SK-N-SH treated with all-trans-retinoic acid at 6 μM for 48 hours (cell line): ENCODE measurements at regions not wholly inside any gene's neighbourhood (a gene's known extent, or its start where the extent isn't known, plus 50 kb on each side); places are given as distances from the start of the nearest gene placed in this dataset.

ENCODE experiments used
- ARNTL ChIP-seq: fragments of 450-650 bp; formaldehyde crosslinking; IDR thresholded peaks from 2 replicates; pipeline ENCODE4 v1.5.0; 2020; ENCODE audit warnings: low read depth, mild to moderate bottlenecking, moderate library complexity, borderline replicate concordance
- CSDC2 ChIP-seq: fragments of 250-450 bp; sonication (Bioruptor Pico); IDR thresholded peaks from 2 replicates; pipeline ENCODE4 v1.5.0; 2020; ENCODE audit warnings: mild to moderate bottlenecking, moderate library complexity
- OSR1 ChIP-seq: fragments of 250-450 bp; sonication (Bioruptor Pico); IDR thresholded peaks from 2 replicates; pipeline ENCODE4 v1.8.0; 2022; ENCODE audit warnings: moderate library complexity, mild to moderate bottlenecking, inconsistent platforms
- RARB ChIP-seq: fragments of 250-450 bp; sonication (Bioruptor Pico); IDR thresholded peaks from 2 replicates; pipeline ENCODE4 v1.8.0; 2021; ENCODE audit warnings: mild to moderate bottlenecking, moderate library complexity
- TOX ChIP-seq: fragments of 250-450 bp; sonication (Bioruptor Pico); IDR thresholded peaks from 2 replicates; pipeline ENCODE4 v1.8.0; 2021; ENCODE audit warnings: mild to moderate bottlenecking, moderate library complexity, borderline replicate concordance
- ZC3H10 ChIP-seq: fragments of 250-450 bp; sonication (Bioruptor Pico); IDR thresholded peaks from 2 replicates; pipeline ENCODE4 v1.5.1; 2021; ENCODE audit warnings: mild to moderate bottlenecking, moderate library complexity
- TF ChIP-seq, protein P1 (sequence below): fragments of 250-450 bp; sonication (Bioruptor Pico); IDR thresholded peaks from 2 replicates; pipeline ENCODE4 v1.5.1; 2020; ENCODE audit warnings: low read depth, mild to moderate bottlenecking, moderate library complexity
- TF ChIP-seq, protein P2 (sequence below): fragments of 250-450 bp; sonication (Bioruptor Pico); IDR thresholded peaks from 2 replicates; pipeline ENCODE4 v1.5.0; 2020; ENCODE audit warnings: mild to moderate bottlenecking, moderate library complexity
- TF ChIP-seq, protein P3 (sequence below): fragments of 250-450 bp; sonication (Bioruptor Pico); IDR thresholded peaks from 2 replicates; pipeline ENCODE4 v1.8.0; 2020; ENCODE audit warnings: mild to moderate bottlenecking, moderate library complexity, borderline replicate concordance

DNA sequence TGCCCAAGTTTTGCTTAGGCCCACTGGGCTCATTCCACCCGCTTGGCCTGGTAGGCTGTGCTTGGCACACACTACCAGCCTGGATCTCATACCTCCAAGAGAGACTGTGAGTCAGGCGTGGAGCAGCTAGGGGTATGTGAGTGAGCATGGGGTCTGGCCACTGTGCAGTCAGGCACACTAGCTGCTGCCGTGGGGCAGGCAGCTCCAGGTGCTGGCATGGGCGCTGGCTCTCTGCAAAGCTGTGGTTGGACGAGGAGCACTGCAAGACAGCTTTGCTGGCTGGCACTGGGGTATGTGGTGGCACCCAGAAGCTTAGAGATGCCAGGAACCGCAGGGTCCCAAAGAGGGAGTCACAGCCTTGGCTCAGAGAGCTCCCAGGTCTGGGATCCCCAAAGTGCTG is 377.8 kb downstream of the KCTD8 start:
- TF ChIP-seq ZC3H10 (CRISPR knock-in tag) (no peak), CSDC2 (CRISPR knock-in tag) (no peak), ARNTL (CRISPR knock-in tag) (no peak), RARB (CRISPR knock-in tag) (no peak), TOX (no peak), OSR1 (CRISPR knock-in tag) (no peak)
- TF ChIP-seq, protein P1, sequence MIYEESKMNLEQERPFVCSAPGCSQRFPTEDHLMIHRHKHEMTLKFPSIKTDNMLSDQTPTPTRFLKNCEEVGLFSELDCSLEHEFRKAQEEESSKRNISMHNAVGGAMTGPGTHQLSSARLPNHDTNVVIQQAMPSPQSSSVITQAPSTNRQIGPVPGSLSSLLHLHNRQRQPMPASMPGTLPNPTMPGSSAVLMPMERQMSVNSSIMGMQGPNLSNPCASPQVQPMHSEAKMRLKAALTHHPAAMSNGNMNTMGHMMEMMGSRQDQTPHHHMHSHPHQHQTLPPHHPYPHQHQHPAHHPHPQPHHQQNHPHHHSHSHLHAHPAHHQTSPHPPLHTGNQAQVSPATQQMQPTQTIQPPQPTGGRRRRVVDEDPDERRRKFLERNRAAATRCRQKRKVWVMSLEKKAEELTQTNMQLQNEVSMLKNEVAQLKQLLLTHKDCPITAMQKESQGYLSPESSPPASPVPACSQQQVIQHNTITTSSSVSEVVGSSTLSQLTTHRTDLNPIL = no peak
- TF ChIP-seq, protein P2, sequence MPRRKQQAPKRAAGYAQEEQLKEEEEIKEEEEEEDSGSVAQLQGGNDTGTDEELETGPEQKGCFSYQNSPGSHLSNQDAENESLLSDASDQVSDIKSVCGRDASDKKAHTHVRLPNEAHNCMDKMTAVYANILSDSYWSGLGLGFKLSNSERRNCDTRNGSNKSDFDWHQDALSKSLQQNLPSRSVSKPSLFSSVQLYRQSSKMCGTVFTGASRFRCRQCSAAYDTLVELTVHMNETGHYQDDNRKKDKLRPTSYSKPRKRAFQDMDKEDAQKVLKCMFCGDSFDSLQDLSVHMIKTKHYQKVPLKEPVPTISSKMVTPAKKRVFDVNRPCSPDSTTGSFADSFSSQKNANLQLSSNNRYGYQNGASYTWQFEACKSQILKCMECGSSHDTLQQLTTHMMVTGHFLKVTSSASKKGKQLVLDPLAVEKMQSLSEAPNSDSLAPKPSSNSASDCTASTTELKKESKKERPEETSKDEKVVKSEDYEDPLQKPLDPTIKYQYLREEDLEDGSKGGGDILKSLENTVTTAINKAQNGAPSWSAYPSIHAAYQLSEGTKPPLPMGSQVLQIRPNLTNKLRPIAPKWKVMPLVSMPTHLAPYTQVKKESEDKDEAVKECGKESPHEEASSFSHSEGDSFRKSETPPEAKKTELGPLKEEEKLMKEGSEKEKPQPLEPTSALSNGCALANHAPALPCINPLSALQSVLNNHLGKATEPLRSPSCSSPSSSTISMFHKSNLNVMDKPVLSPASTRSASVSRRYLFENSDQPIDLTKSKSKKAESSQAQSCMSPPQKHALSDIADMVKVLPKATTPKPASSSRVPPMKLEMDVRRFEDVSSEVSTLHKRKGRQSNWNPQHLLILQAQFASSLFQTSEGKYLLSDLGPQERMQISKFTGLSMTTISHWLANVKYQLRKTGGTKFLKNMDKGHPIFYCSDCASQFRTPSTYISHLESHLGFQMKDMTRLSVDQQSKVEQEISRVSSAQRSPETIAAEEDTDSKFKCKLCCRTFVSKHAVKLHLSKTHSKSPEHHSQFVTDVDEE (CRISPR knock-in tag) = no peak
- TF ChIP-seq, protein P3, sequence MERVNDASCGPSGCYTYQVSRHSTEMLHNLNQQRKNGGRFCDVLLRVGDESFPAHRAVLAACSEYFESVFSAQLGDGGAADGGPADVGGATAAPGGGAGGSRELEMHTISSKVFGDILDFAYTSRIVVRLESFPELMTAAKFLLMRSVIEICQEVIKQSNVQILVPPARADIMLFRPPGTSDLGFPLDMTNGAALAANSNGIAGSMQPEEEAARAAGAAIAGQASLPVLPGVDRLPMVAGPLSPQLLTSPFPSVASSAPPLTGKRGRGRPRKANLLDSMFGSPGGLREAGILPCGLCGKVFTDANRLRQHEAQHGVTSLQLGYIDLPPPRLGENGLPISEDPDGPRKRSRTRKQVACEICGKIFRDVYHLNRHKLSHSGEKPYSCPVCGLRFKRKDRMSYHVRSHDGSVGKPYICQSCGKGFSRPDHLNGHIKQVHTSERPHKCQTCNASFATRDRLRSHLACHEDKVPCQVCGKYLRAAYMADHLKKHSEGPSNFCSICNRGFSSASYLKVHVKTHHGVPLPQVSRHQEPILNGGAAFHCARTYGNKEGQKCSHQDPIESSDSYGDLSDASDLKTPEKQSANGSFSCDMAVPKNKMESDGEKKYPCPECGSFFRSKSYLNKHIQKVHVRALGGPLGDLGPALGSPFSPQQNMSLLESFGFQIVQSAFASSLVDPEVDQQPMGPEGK (CRISPR knock-in tag) = no peak
